SU-DHL-6 (cell line): ENCODE measurements at regions not wholly inside any gene's neighbourhood (a gene's known extent, or its start where the extent isn't known, plus 50 kb on each side); places are given as distances from the start of the nearest gene placed in this dataset.

Experiments used
- H2AFZ ChIP-seq: fragments of 200-600 bp; sonication (generic); 2 replicates; pipeline ENCODE4 v1.6.1; 2014; ENCODE audit warnings: low read depth, mild to moderate bottlenecking, moderate library complexity, mixed read lengths, antibody characterized with exemption, low read length; ENCODE audit not compliant: severe bottlenecking
- H3F3A ChIP-seq: fragments of 200-600 bp; shearing (Covaris generic); 2 replicates; pipeline ENCODE4 v1.6.0; 2016; ENCODE audit warnings: antibody characterized with exemption, mild to moderate bottlenecking; ENCODE audit not compliant: insufficient read depth
- H3K27ac ChIP-seq: fragments of 200-600 bp; sonication (generic); 2 replicates; pipeline ENCODE4 v1.5.1; 2016; ENCODE audit warnings: low read depth, mild to moderate bottlenecking, low read length, moderate library complexity, mixed read lengths
- H3K27me3 ChIP-seq: fragments of 200-600 bp; sonication (generic), shearing (Covaris generic); 2 replicates; pipeline ENCODE4 v1.6.0; 2014; ENCODE audit warnings: mild to moderate bottlenecking, low read length
- H3K36me3 ChIP-seq: fragments of 200-600 bp; sonication (generic); 2 replicates; pipeline ENCODE4 v1.6.1; 2014; ENCODE audit warnings: mild to moderate bottlenecking, low read length, mixed read lengths
- H3K4me2 ChIP-seq: fragments of 300-600, 200-600 bp; shearing (Covaris generic), sonication (generic); 2 replicates; pipeline ENCODE4 v1.6.0; 2014; ENCODE audit warnings: low read length, low read depth, mild to moderate bottlenecking; ENCODE audit not compliant: poor library complexity, severe bottlenecking
- H3K4me3 ChIP-seq: fragments of 200-600 bp; sonication (generic); 2 replicates; pipeline ENCODE4 v1.5.1; 2014; ENCODE audit warnings: antibody characterized with exemption, low read length, mild to moderate bottlenecking, mixed read lengths; ENCODE audit not compliant: insufficient read depth, poor library complexity, severe bottlenecking
- H3K79me2 ChIP-seq: fragments of 200-600 bp; sonication (generic); 2 replicates; pipeline ENCODE4 v1.6.1; 2014; ENCODE audit warnings: mild to moderate bottlenecking, low read length, moderate library complexity; ENCODE audit not compliant: insufficient read depth
- H3K9ac ChIP-seq: fragments of 200-600 bp; sonication (generic); 2 replicates; pipeline ENCODE4 v1.7.0; 2014; ENCODE audit warnings: mild to moderate bottlenecking, low read length
- H3K9me2 ChIP-seq: fragments of 200-600 bp; sonication (generic); replicated peaks from 2 replicates; pipeline ENCODE4 v1.6.1; 2014; ENCODE audit warnings: low read length; ENCODE audit not compliant: insufficient read depth
- H3K9me3 ChIP-seq: fragments of 200-600 bp; sonication (generic); 2 replicates; pipeline ENCODE4 v1.6.1; 2014; ENCODE audit warnings: low read length, mixed read lengths; ENCODE audit not compliant: insufficient read depth
- H4K20me1 ChIP-seq: fragments of 200-600 bp; sonication (generic); 2 replicates; pipeline ENCODE4 v1.6.1; 2014; ENCODE audit warnings: low read depth, mild to moderate bottlenecking, antibody characterized with exemption, low read length, moderate library complexity, mixed read lengths
- EZH2phosphoT487 ChIP-seq: fragments of 200-600 bp; sonication (generic), shearing (Covaris generic); conservative IDR thresholded peaks from 2 replicates; pipeline ENCODE4 v1.6.1; 2018; ENCODE audit warnings: mild to moderate bottlenecking, antibody characterized with exemption, low read length, moderate library complexity, mixed read lengths
- TF ChIP-seq, protein P1 (sequence below): fragments of 200-600 bp; sonication (generic); IDR thresholded peaks from one replicate; pipeline ENCODE4 v1.5.1; 2017; ENCODE audit warnings: antibody characterized with exemption, mild to moderate bottlenecking, low read length, moderate library complexity; ENCODE audit not compliant: insufficient read depth, poor library complexity, severe bottlenecking

DNA sequence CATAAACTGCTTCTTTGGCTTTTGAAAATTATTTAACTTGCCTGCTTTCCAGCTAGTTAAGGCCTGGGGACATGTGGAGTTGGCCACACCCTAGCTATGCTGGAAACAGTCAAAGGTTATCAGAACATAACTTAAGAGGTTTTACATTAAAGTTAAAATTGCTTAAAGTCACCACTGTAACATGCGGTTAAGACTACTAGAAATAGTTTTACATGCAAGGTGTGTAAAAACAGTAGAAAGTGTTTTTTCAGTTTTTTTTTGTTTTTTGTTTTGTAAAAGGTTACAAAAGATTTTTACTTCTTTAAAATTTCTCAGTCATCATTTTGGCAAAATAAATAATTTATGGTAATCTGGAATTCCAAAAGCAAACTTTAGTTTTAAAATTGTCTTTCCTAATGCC, 763.1 kb downstream of the UQCRFS1 start:
- H3K4me2 ChIP-seq: no peak overlapping the region
- no peaks in the 10 kb centered on the region for H3K27me3 ChIP-seq
- H3K36me3 ChIP-seq: no peaks in the 10 kb centered on the region
- no peak for TF ChIP-seq EZH2phosphoT487
- TF ChIP-seq, protein P1, sequence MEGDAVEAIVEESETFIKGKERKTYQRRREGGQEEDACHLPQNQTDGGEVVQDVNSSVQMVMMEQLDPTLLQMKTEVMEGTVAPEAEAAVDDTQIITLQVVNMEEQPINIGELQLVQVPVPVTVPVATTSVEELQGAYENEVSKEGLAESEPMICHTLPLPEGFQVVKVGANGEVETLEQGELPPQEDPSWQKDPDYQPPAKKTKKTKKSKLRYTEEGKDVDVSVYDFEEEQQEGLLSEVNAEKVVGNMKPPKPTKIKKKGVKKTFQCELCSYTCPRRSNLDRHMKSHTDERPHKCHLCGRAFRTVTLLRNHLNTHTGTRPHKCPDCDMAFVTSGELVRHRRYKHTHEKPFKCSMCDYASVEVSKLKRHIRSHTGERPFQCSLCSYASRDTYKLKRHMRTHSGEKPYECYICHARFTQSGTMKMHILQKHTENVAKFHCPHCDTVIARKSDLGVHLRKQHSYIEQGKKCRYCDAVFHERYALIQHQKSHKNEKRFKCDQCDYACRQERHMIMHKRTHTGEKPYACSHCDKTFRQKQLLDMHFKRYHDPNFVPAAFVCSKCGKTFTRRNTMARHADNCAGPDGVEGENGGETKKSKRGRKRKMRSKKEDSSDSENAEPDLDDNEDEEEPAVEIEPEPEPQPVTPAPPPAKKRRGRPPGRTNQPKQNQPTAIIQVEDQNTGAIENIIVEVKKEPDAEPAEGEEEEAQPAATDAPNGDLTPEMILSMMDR: no peak
- no peak overlapping the region for H3K4me3 ChIP-seq
- H3K9me3 ChIP-seq: no peaks in the 10 kb centered on the region
- no peak overlapping the region for H2AFZ ChIP-seq
- no peaks in the 10 kb centered on the region for H3K9me2 ChIP-seq
- H4K20me1 ChIP-seq: no peaks in the 10 kb centered on the region
- no peak overlapping the region for H3K27ac ChIP-seq
- H3K9ac ChIP-seq: no peak overlapping the region
- H3K79me2 ChIP-seq: no peaks in the 10 kb centered on the region
- no peaks in the 10 kb centered on the region for H3F3A ChIP-seq

GRCh38 chr19:28446511-28446910, 766.4 kb downstream of the UQCRFS1 start:
- Histone ChIP-seq H3F3A (no peaks in the 10 kb centered on the region), H3K4me3 (no peak overlapping the region), H3K9me2 (no peaks in the 10 kb centered on the region), H3K27me3 (no peaks in the 10 kb centered on the region), H3K9me3 (no peaks in the 10 kb centered on the region), H2AFZ (no peak overlapping the region), H3K4me2 (no peak overlapping the region), H3K79me2 (no peaks in the 10 kb centered on the region), H3K27ac (no peak overlapping the region), H4K20me1 (no peaks in the 10 kb centered on the region), H3K9ac (no peak overlapping the region), H3K36me3 (no peaks in the 10 kb centered on the region)
- TF ChIP-seq EZH2phosphoT487: no peak
- TF ChIP-seq, protein P1: no peak

DNA sequence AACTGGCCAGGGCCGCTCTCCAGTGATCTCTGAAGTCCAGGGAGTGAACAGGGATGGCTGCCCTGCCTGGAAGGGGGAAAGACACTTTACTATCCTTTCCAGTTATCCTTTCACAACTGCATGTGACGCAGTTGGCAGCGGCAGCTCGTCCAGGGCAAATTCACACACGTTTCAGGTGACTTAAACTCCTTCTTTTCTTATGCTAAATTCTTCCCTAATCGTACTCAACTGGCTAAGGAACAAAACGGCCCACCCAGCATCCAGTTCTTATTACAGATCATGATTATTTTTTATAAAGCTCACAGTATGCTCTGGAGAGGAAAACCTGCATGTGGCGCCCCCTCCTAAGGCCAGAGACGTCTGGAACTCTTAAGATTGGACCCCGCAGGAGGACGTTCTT, 767.1 kb downstream of the UQCRFS1 start:
- H3K9me3 ChIP-seq: no peaks in the 10 kb centered on the region
- H3K4me3 ChIP-seq: no peak overlapping the region
- no peaks in the 10 kb centered on the region for H4K20me1 ChIP-seq
- H3K9me2 ChIP-seq: no peaks in the 10 kb centered on the region
- H3K27me3 ChIP-seq: no peaks in the 10 kb centered on the region
- H2AFZ ChIP-seq: no peak overlapping the region
- no peaks in the 10 kb centered on the region for H3K36me3 ChIP-seq
- H3K9ac ChIP-seq: no peak overlapping the region
- no peaks in the 10 kb centered on the region for H3F3A ChIP-seq
- no peak for TF ChIP-seq EZH2phosphoT487
- TF ChIP-seq, protein P1: no peak
- H3K27ac ChIP-seq: no peak overlapping the region
- H3K4me2 ChIP-seq: no peak overlapping the region
- no peaks in the 10 kb centered on the region for H3K79me2 ChIP-seq
